ENCODE measurements at regions not wholly inside any gene's neighbourhood (a gene's known extent, or its start where the extent isn't known, plus 50 kb on each side); places are given as distances from the start of the nearest gene placed in this dataset.

DNA sequence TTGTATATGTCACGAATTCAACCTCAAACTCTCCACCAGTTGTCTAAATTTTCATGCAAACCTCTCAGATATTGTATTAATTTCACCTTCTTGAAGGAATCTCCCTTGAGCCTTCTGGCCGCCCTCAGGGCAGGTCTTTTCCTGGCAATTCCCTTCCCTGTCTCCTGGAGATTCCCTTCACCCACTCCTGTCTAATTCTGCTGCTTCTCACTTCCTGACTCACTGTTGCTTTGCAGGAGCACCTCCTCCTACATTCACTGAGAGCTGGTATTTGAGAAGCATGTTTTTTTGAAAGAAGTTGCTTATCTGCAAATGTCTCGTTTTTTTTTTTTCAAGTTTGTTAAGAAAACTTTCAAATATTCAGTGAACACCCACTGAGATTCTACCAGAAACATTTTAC lies 79.9 kb upstream of the OTOS start:
- Histone ChIP-seq H2AFZ (no peak overlapping the region), H3K4me3 (no peak overlapping the region), H3K27ac (no peak overlapping the region), H3F3A (ENCODE audit: insufficient read depth) (no peaks in the 10 kb centered on the region), H4K20me1 (ENCODE audit: insufficient read depth) (no peaks in the 10 kb centered on the region), H3K27me3 (replicated peaks; ENCODE audit: insufficient read depth) (peaks cover 39% of the 10 kb centered on the region), H3K79me2 (ENCODE audit: insufficient read depth) (no peaks in the 10 kb centered on the region), H3K4me2 (ENCODE audit: unreplicated experiment) (peak overlapping the region; percentile 8), H3K9me2 (ENCODE audit: insufficient read depth) (no peaks in the 10 kb centered on the region), H3K9ac (no peak overlapping the region), H3K36me3 (ENCODE audit: low read depth) (no peaks in the 10 kb centered on the region), H3K9me3 (ENCODE audit: low read depth) (no peaks in the 10 kb centered on the region), H3K4me1 (ENCODE audit: insufficient read depth) (peaks cover 19% of the 10 kb centered on the region)
- in situ Hi-C loops (cut with MboI), result no loop called here
- TF ChIP-seq EZH2 (IDR thresholded peaks at IDR 0.05; ENCODE audit: insufficient read depth, poor library complexity, severe bottlenecking), result no peak
- TF ChIP-seq EZH2phosphoT487 (IDR thresholded peaks at IDR 0.05; ENCODE audit: insufficient read depth, low read depth), result no peak
- WGBS, 2 experiments (ENCODE audit: low coverage in 1 of 2, low lambda C conversion rate in 2 of 2, missing lambda C conversion rate in 2 of 2), result 31 to 38% methylated on average over 3 of the region's 3 CpGs
- peak; percentile 61 for DNase-seq

DNA sequence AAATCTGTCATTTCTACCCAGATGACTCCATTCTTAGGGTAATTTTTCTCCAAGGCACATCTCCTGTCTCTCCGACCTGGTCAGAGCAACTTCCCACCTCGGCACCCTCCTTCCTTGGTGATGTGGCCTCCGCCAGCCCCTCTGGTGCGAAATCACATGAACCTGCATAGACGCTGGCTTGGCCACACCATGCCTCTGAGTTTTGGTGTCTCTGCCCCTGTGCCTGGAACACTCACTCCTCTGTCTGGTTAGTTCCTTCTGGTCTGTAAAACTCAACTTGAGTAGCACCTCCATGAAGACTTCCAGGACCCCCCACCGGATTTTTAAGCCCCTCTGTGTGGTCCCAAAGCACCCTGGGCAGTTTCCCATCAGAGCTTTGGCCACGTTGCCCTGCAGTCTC lies 83.2 kb upstream of the OTOS start:
- no peak overlapping the region for H3K27ac ChIP-seq
- no peaks in the 10 kb centered on the region for H4K20me1 ChIP-seq (ENCODE audit: insufficient read depth)
- WGBS, 2 experiments (ENCODE audit: low coverage in 1 of 2, low lambda C conversion rate in 2 of 2, missing lambda C conversion rate in 2 of 2), result 34 to 45% methylated on average over 7 of the region's 7 CpGs
- no peak overlapping the region for H2AFZ ChIP-seq
- no peaks in the 10 kb centered on the region for H3K9me3 ChIP-seq (ENCODE audit: low read depth)
- H3K9me2 ChIP-seq (ENCODE audit: insufficient read depth), result no peaks in the 10 kb centered on the region
- no peak overlapping the region for H3K9ac ChIP-seq
- H3K4me1 ChIP-seq (ENCODE audit: insufficient read depth), result peaks cover 19% of the 10 kb centered on the region
- peaks cover 36% of the 10 kb centered on the region for H3K27me3 ChIP-seq (replicated peaks; ENCODE audit: insufficient read depth)
- H3K4me3 ChIP-seq, result no peak overlapping the region
- H3K4me2 ChIP-seq (ENCODE audit: unreplicated experiment), result no peak overlapping the region
- DNase-seq, result no peak
- no peaks in the 10 kb centered on the region for H3F3A ChIP-seq (ENCODE audit: insufficient read depth)
- no peaks in the 10 kb centered on the region for H3K79me2 ChIP-seq (ENCODE audit: insufficient read depth)
- no peaks in the 10 kb centered on the region for H3K36me3 ChIP-seq (ENCODE audit: low read depth)
- no peak for TF ChIP-seq EZH2 (IDR thresholded peaks at IDR 0.05; ENCODE audit: insufficient read depth, poor library complexity, severe bottlenecking)
- no peak for TF ChIP-seq EZH2phosphoT487 (IDR thresholded peaks at IDR 0.05; ENCODE audit: insufficient read depth, low read depth)
- in situ Hi-C loops (cut with MboI), result no loop called here

DNA sequence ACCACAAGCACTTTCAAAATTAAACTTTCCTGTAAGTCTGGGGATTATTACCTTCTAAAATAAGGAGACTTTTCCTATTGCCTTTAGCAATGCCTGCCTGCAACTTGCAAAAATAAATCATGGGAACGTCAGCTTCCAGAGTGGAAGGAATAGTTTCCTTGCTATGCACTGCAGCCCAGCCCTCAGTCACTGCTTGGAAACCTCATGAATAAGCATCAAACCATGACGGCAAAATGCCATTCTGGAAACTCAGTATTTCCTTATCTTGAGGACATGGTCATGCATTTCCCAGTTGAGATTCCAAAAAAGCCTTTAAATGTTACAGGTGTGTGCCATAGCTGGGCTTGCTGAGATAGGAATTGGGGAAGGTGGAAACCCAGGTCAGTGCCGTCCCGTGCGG lies 84.2 kb upstream of the OTOS start:
- no peak overlapping the region for H3K27ac ChIP-seq
- H3K36me3 ChIP-seq (ENCODE audit: low read depth), result no peaks in the 10 kb centered on the region
- H3K9ac ChIP-seq, result no peak overlapping the region
- H4K20me1 ChIP-seq (ENCODE audit: insufficient read depth), result no peaks in the 10 kb centered on the region
- H3K9me2 ChIP-seq (ENCODE audit: insufficient read depth), result no peaks in the 10 kb centered on the region
- no peaks in the 10 kb centered on the region for H3F3A ChIP-seq (ENCODE audit: insufficient read depth)
- H3K4me3 ChIP-seq, result no peak overlapping the region
- in situ Hi-C loops (cut with MboI), result no loop called here
- H3K79me2 ChIP-seq (ENCODE audit: insufficient read depth), result no peaks in the 10 kb centered on the region
- no peak overlapping the region for H2AFZ ChIP-seq
- TF ChIP-seq EZH2 (IDR thresholded peaks at IDR 0.05; ENCODE audit: insufficient read depth, poor library complexity, severe bottlenecking) (no peak), EZH2phosphoT487 (IDR thresholded peaks at IDR 0.05; ENCODE audit: insufficient read depth, low read depth) (no peak)
- H3K27me3 ChIP-seq (replicated peaks; ENCODE audit: insufficient read depth), result peaks cover 33% of the 10 kb centered on the region
- no peaks in the 10 kb centered on the region for H3K9me3 ChIP-seq (ENCODE audit: low read depth)
- H3K4me2 ChIP-seq (ENCODE audit: unreplicated experiment), result peak overlapping the region; percentile 32
- 18 to 23% methylated on average over 5 of the region's 5 CpGs for WGBS, 2 experiments (ENCODE audit: low coverage in 1 of 2, low lambda C conversion rate in 2 of 2, missing lambda C conversion rate in 2 of 2)
- H3K4me1 ChIP-seq (ENCODE audit: insufficient read depth), result peaks cover 19% of the 10 kb centered on the region
- peak; percentile 86 for DNase-seq

DNA sequence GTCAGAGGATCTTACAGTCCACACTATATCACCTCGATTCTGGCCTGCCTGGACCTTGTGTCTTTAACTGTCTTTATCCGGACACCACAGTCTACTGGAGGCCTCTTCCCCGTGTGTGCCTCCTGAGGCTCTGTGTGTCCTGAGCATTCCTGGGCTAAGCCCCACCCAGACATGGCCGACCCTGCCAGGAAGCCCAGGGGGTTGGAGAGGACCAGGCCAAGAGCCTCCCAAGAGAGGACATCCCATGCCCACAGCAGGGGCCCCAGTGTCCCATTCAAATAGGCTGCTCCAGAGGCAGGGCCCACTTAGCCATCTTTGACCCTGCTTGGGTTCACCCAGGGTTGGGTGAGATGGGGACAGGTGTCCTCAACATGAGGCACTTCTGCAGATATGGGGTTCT lies 84.7 kb upstream of the OTOS start:
- no peak overlapping the region for H3K9ac ChIP-seq
- no peak for DNase-seq
- no peak overlapping the region for H3K4me3 ChIP-seq
- no peaks in the 10 kb centered on the region for H3K79me2 ChIP-seq (ENCODE audit: insufficient read depth)
- H3K9me3 ChIP-seq (ENCODE audit: low read depth), result no peaks in the 10 kb centered on the region
- no peaks in the 10 kb centered on the region for H3K36me3 ChIP-seq (ENCODE audit: low read depth)
- H2AFZ ChIP-seq, result no peak overlapping the region
- H3F3A ChIP-seq (ENCODE audit: insufficient read depth), result no peaks in the 10 kb centered on the region
- H3K4me1 ChIP-seq (ENCODE audit: insufficient read depth), result peaks cover 18% of the 10 kb centered on the region
- TF ChIP-seq EZH2 (IDR thresholded peaks at IDR 0.05; ENCODE audit: insufficient read depth, poor library complexity, severe bottlenecking), result no peak
- no peak for TF ChIP-seq EZH2phosphoT487 (IDR thresholded peaks at IDR 0.05; ENCODE audit: insufficient read depth, low read depth)
- in situ Hi-C loops (cut with MboI), result no loop called here
- H3K9me2 ChIP-seq (ENCODE audit: insufficient read depth), result no peaks in the 10 kb centered on the region
- H3K27me3 ChIP-seq (replicated peaks; ENCODE audit: insufficient read depth), result peaks cover 29% of the 10 kb centered on the region
- H3K27ac ChIP-seq, result no peak overlapping the region
- H3K4me2 ChIP-seq (ENCODE audit: unreplicated experiment), result peak overlapping the region; percentile 32
- no peaks in the 10 kb centered on the region for H4K20me1 ChIP-seq (ENCODE audit: insufficient read depth)
- 24 to 36% methylated on average over 4 of the region's 4 CpGs for WGBS, 2 experiments (ENCODE audit: low coverage in 1 of 2, low lambda C conversion rate in 2 of 2, missing lambda C conversion rate in 2 of 2)

Measured in GM23248 (cell line).